ENCODE measurements at regions not wholly inside any gene's neighbourhood (a gene's known extent, or its start where the extent isn't known, plus 50 kb on each side); places are given as distances from the start of the nearest gene placed in this dataset.

DNA sequence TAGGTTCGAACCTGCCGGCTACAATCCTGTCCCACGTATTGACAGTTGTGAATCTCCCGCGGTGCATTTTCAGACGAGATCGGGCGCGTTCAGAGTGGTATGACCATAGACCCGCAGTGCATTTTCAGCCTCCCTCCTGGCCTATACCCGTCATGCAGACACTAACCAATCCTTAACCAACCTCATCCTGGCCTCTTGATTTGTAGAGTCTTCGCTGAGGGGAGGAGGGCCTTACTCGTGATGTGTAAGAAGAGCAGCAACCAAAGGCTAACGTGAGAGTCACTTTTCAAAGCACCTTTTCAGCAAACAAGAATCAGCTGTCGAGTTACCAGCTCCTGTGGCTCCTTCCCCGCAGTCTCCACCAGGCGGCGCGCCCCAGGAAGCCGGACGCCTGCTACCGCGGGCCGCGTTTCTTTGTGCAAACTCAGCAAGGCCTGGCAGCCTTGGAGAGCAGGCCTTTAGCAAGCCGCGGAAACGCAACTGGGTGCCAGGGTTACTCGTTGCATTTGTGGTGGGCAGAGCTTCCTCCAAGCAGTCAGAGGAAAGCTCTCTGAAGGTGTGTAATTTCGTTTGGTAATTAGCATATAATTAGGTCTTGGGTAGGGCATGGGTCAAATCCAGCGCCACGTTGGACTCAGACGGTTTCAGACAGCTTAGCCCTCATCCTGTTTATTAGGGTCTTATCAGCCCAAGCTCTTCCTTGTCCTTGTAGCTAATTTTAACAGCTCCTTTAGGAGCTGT, 139.8 kb downstream of the OR2B2 start (continued):
- TF ChIP-seq, protein P1, sequence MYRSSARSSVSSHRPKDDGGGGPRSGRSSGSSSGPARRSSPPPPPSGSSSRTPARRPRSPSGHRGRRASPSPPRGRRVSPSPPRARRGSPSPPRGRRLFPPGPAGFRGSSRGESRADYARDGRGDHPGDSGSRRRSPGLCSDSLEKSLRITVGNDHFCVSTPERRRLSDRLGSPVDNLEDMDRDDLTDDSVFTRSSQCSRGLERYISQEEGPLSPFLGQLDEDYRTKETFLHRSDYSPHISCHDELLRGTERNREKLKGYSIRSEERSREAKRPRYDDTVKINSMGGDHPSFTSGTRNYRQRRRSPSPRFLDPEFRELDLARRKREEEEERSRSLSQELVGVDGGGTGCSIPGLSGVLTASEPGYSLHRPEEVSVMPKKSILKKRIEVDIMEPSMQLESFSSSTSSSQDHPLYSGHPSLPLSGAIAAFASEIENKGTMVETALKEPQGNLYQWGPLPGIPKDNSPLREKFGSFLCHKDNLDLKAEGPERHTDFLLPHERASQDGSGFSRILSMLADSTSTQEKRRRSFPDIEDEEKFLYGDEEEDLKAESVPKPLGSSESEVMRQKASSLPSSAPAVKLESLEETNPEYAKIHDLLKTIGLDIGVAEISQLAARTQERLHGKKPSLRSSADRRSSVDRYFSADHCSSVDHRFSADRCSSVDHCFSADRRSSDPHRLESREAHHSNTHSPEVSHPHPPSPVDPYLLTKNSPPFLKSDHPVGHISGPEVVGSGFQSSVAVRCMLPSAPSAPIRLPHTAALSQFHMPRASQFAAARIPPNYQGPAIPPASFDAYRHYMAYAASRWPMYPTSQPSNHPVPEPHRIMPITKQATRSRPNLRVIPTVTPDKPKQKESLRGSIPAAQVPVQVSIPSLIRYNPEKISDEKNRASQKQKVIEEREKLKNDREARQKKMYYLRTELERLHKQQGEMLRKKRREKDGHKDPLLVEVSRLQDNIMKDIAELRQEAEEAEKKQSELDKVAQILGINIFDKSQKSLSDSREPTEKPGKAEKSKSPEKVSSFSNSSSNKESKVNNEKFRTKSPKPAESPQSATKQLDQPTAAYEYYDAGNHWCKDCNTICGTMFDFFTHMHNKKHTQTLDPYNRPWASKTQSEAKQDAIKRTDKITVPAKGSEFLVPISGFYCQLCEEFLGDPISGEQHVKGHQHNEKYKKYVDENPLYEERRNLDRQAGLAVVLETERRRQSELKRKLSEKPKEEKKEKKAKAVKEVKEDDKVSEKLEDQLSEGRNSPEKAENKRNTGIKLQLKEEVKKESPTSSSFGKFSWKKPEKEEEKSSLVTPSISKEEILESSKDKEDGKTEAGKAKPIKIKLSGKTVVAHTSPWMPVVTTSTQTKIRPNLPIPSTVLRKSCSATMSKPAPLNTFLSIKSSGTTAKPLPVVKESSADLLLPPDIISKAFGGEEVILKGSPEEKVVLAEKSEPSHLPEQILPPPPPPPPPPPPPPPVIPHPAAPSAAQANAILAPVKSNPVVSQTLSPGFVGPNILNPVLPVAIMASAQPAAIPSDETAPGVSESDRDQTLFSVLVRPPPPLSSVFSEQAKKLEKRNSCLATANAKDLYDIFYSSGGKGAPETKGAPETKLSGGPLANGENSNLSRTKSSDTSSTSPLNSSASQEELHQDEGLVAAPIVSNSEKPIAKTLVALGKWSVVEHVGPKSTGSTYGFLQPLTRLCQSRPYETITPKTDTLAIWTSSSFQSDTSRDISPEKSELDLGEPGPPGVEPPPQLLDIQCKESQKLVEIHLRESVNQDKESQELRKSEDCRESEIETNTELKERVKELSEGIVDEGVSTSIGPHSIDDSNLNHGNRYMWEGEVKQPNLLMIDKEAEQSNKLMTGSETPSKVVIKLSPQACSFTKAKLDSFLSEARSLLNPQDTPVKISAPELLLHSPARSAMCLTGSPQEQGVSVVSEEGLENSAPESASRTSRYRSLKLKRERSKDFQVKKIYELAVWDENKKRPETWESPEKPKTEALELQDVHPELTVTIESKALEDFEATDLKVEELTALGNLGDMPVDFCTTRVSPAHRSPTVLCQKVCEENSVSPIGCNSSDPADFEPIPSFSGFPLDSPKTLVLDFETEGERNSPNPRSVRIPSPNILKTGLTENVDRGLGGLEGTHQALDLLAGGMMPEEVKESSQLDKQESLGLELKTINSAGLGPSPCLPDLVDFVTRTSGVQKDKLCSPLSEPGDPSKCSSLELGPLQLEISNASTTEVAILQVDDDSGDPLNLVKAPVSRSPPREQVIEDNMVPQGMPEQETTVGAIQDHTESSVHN (CRISPR knock-in tag; IDR thresholded peaks at IDR 0.05): no peak
- TF ChIP-seq, protein P2, sequence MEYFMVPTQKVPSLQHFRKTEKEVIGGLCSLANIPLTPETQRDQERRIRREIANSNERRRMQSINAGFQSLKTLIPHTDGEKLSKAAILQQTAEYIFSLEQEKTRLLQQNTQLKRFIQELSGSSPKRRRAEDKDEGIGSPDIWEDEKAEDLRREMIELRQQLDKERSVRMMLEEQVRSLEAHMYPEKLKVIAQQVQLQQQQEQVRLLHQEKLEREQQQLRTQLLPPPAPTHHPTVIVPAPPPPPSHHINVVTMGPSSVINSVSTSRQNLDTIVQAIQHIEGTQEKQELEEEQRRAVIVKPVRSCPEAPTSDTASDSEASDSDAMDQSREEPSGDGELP (IDR thresholded peaks at IDR 0.05; ENCODE audit: borderline replicate concordance, low read depth): peak; percentile 98
- TF ChIP-seq ZNF10 (CRISPR knock-in tag; IDR thresholded peaks at IDR 0.05; ENCODE audit: borderline replicate concordance, low read depth) (no peak), MTA1 (CRISPR knock-in tag; IDR thresholded peaks at IDR 0.05; ENCODE audit: borderline replicate concordance) (peak; percentile 74; the same call in 1 of the 2 replicates), MAF1 (CRISPR knock-in tag; IDR thresholded peaks at IDR 0.05; ENCODE audit: borderline replicate concordance) (no peak), MATR3 (CRISPR knock-in tag; IDR thresholded peaks at IDR 0.05) (no peak)
- TF ChIP-seq, protein P3, sequence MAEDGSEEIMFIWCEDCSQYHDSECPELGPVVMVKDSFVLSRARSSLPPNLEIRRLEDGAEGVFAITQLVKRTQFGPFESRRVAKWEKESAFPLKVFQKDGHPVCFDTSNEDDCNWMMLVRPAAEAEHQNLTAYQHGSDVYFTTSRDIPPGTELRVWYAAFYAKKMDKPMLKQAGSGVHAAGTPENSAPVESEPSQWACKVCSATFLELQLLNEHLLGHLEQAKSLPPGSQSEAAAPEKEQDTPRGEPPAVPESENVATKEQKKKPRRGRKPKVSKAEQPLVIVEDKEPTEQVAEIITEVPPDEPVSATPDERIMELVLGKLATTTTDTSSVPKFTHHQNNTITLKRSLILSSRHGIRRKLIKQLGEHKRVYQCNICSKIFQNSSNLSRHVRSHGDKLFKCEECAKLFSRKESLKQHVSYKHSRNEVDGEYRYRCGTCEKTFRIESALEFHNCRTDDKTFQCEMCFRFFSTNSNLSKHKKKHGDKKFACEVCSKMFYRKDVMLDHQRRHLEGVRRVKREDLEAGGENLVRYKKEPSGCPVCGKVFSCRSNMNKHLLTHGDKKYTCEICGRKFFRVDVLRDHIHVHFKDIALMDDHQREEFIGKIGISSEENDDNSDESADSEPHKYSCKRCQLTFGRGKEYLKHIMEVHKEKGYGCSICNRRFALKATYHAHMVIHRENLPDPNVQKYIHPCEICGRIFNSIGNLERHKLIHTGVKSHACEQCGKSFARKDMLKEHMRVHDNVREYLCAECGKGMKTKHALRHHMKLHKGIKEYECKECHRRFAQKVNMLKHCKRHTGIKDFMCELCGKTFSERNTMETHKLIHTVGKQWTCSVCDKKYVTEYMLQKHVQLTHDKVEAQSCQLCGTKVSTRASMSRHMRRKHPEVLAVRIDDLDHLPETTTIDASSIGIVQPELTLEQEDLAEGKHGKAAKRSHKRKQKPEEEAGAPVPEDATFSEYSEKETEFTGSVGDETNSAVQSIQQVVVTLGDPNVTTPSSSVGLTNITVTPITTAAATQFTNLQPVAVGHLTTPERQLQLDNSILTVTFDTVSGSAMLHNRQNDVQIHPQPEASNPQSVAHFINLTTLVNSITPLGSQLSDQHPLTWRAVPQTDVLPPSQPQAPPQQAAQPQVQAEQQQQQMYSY (CRISPR knock-in tag; IDR thresholded peaks at IDR 0.05): peak; percentile 59; the same call in 1 of the 2 replicates
- TF ChIP-seq, protein P4, sequence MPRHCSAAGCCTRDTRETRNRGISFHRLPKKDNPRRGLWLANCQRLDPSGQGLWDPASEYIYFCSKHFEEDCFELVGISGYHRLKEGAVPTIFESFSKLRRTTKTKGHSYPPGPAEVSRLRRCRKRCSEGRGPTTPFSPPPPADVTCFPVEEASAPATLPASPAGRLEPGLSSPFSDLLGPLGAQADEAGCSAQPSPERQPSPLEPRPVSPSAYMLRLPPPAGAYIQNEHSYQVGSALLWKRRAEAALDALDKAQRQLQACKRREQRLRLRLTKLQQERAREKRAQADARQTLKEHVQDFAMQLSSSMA (CRISPR knock-in tag; IDR thresholded peaks at IDR 0.05): no peak
- TF ChIP-seq, protein P5, sequence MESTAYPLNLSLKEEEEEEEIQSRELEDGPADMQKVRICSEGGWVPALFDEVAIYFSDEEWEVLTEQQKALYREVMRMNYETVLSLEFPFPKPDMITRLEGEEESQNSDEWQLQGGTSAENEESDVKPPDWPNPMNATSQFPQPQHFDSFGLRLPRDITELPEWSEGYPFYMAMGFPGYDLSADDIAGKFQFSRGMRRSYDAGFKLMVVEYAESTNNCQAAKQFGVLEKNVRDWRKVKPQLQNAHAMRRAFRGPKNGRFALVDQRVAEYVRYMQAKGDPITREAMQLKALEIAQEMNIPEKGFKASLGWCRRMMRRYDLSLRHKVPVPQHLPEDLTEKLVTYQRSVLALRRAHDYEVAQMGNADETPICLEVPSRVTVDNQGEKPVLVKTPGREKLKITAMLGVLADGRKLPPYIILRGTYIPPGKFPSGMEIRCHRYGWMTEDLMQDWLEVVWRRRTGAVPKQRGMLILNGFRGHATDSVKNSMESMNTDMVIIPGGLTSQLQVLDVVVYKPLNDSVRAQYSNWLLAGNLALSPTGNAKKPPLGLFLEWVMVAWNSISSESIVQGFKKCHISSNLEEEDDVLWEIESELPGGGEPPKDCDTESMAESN (CRISPR knock-in tag; conservative IDR thresholded peaks at IDR 0.05): 0 out of 2 replicates have a peak, but pooled peaks have one; percentile 57

Data from HepG2 (cell line).